ENCODE measurements at regions not wholly inside any gene's neighbourhood (a gene's known extent, or its start where the extent isn't known, plus 50 kb on each side); places are given as distances from the start of the nearest gene placed in this dataset.

DNA sequence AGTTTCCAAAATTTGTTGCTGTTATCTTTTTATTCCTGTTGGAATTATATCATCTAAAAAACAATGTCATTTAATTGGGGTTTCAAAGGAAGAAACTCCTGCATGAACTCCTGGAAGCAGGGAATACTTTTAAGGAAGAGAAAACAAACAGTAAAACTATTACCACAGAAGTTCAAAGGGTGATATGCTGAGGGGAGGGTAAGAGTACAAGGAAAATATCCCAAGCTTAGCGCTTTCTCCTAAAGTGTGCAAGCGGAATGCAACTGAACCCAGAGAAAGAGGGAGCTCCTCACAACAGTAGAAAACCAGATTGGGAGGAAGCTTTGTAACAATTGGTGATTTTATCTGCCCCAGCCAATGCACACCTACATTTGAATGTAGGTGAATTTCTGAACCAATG, 175.1 kb downstream of the NUFIP1 start:
- TF ChIP-seq TAF1 (IDR thresholded peaks at IDR 0.05; ENCODE audit: borderline replicate concordance, low read depth, low read length) (no peak), POLR2A (IDR thresholded peaks at IDR 0.05; ENCODE audit: low read depth, low read length) (no peak)
